Keratinocyte (primary cell): ENCODE measurements at regions not wholly inside any gene's neighbourhood (a gene's known extent, or its start where the extent isn't known, plus 50 kb on each side); places are given as distances from the start of the nearest gene placed in this dataset.

Experiments used
- EZH2 ChIP-seq: IDR thresholded peaks from one replicate; pipeline ENCODE4 v1.6.1; 2012; ENCODE audit warnings: inconsistent platforms, mild to moderate bottlenecking, low read length, moderate library complexity
- TF ChIP-seq, protein P1 (sequence below), 3 experiments: IDR thresholded peaks in 1 of 3; conservative IDR thresholded peaks in 1 of 3; optimal IDR thresholded peaks in 1 of 3; 2 replicates in 2 of 3; 3 replicates in 1 of 3; pipeline versions ENCODE3 to v1.5.1; 2011; ENCODE audit warnings: low read length in 3 of 3, mild to moderate bottlenecking in 3 of 3, moderate library complexity in 2 of 3, control low read depth in 1 of 3, inconsistent platforms in 1 of 3; ENCODE audit not compliant: insufficient read depth in 2 of 3; ENCODE audit errors: extremely low read depth in 1 of 3

GRCh38 chr1:98460136-98460535 is 201.4 kb upstream of the SNX7 start:
- TF ChIP-seq, protein P1, sequence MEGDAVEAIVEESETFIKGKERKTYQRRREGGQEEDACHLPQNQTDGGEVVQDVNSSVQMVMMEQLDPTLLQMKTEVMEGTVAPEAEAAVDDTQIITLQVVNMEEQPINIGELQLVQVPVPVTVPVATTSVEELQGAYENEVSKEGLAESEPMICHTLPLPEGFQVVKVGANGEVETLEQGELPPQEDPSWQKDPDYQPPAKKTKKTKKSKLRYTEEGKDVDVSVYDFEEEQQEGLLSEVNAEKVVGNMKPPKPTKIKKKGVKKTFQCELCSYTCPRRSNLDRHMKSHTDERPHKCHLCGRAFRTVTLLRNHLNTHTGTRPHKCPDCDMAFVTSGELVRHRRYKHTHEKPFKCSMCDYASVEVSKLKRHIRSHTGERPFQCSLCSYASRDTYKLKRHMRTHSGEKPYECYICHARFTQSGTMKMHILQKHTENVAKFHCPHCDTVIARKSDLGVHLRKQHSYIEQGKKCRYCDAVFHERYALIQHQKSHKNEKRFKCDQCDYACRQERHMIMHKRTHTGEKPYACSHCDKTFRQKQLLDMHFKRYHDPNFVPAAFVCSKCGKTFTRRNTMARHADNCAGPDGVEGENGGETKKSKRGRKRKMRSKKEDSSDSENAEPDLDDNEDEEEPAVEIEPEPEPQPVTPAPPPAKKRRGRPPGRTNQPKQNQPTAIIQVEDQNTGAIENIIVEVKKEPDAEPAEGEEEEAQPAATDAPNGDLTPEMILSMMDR (optimal IDR thresholded peaks at IDR 0.05 in 1 of 3, IDR thresholded peaks at IDR 0.05 in 1 of 3, conservative IDR thresholded peaks at IDR 0.05 in 1 of 3; ENCODE audit: extremely low read depth in 1 of 3, insufficient read depth in 2 of 3, low read length in 3 of 3) = no peak
- no peak for TF ChIP-seq EZH2
